GM18868 (cell line): ENCODE measurements at regions not wholly inside any gene's neighbourhood (a gene's known extent, or its start where the extent isn't known, plus 50 kb on each side); places are given as distances from the start of the nearest gene placed in this dataset.

Source experiments
- ATAC-seq: cut with Tn5 transposase; IDR thresholded peaks from one replicate; pipeline ENCODE4 v1.9.1; 2021; ENCODE audit warnings: mild to moderate bottlenecking, moderate library complexity; ENCODE audit not compliant: unreplicated experiment

- ATAC-seq: no peak
Observed at GRCh38 chr13:104106705-104107393, 1040.6 kb upstream of the SLC10A2 start.

GRCh38 chr13:104105418-104106355 is 1039.5 kb upstream of the SLC10A2 start:
- ATAC-seq: no peak

- no peak for ATAC-seq
Observed at GRCh38 chr13:104099750-104100149, 1033.5 kb upstream of the SLC10A2 start.

- no peak for ATAC-seq
Observed at GRCh38 chr13:104098421-104098820, 1032.2 kb upstream of the SLC10A2 start.

- ATAC-seq: no peak
Observed at GRCh38 chr13:104086759-104087158, 1020.5 kb upstream of the SLC10A2 start.

- ATAC-seq: no peak
Observed at GRCh38 chr13:104086210-104086609, 1020.0 kb upstream of the SLC10A2 start.

GRCh38 chr13:104085611-104086010 is 1019.4 kb upstream of the SLC10A2 start:
- no peak for ATAC-seq

GRCh38 chr13:104074326-104074725 is 1008.1 kb upstream of the SLC10A2 start:
- no peak for ATAC-seq

- no peak for ATAC-seq
Observed at GRCh38 chr13:104071806-104072205, 1005.6 kb upstream of the SLC10A2 start.

GRCh38 chr13:104065328-104065727 is 999.1 kb upstream of the SLC10A2 start:
- ATAC-seq: no peak

- no peak for ATAC-seq
Observed at GRCh38 chr13:104057861-104058260, 991.6 kb upstream of the SLC10A2 start.

GRCh38 chr13:104045907-104046306 is 979.7 kb upstream of the SLC10A2 start:
- no peak for ATAC-seq

GRCh38 chr13:104043184-104043583 is 977.0 kb upstream of the SLC10A2 start:
- ATAC-seq: no peak

GRCh38 chr13:104034891-104035290 is 968.7 kb upstream of the SLC10A2 start:
- no peak for ATAC-seq

- ATAC-seq: no peak
Observed at GRCh38 chr13:104025303-104025702, 959.1 kb upstream of the SLC10A2 start.

- no peak for ATAC-seq
Observed at GRCh38 chr13:104024416-104025170, 958.4 kb upstream of the SLC10A2 start.

- no peak for ATAC-seq
Observed at GRCh38 chr13:104021806-104022397, 955.7 kb upstream of the SLC10A2 start.

- ATAC-seq: no peak
Observed at GRCh38 chr13:104017317-104017716, 951.1 kb upstream of the SLC10A2 start.

GRCh38 chr13:104015646-104016396 is 949.6 kb upstream of the SLC10A2 start:
- no peak for ATAC-seq
